HUES48 (cell line): ENCODE measurements at regions not wholly inside any gene's neighbourhood (a gene's known extent, or its start where the extent isn't known, plus 50 kb on each side); places are given as distances from the start of the nearest gene placed in this dataset.

Experiments
- H3K27ac ChIP-seq: one replicate; pipeline ENCODE4 v1.7.0; 2013; ENCODE audit warnings: low read depth, low read length, inconsistent platforms
- H3K27me3 ChIP-seq: 2 replicates; pipeline ENCODE4 v1.6.1; 2013; ENCODE audit warnings: mild to moderate bottlenecking, low read length; ENCODE audit not compliant: control insufficient read depth, insufficient read depth
- H3K36me3 ChIP-seq: 2 replicates; pipeline ENCODE4 v1.6.1; 2013; ENCODE audit warnings: low read length; ENCODE audit not compliant: control insufficient read depth, insufficient read depth
- H3K4me1 ChIP-seq: 2 replicates; pipeline ENCODE4 v1.6.1; 2013; ENCODE audit warnings: mild to moderate bottlenecking, low read length; ENCODE audit not compliant: control insufficient read depth, insufficient read depth
- H3K4me3 ChIP-seq: 2 replicates; pipeline ENCODE4 v1.5.1; 2013; ENCODE audit warnings: mild to moderate bottlenecking, low read depth, low read length
- H3K9ac ChIP-seq: 2 replicates; pipeline ENCODE4 v1.6.1; 2013; ENCODE audit warnings: mild to moderate bottlenecking, low read depth, low read length, moderate library complexity
- H3K9me3 ChIP-seq: 2 replicates; pipeline ENCODE4 v1.6.1; 2013; ENCODE audit warnings: low read length; ENCODE audit not compliant: control insufficient read depth, insufficient read depth

DNA sequence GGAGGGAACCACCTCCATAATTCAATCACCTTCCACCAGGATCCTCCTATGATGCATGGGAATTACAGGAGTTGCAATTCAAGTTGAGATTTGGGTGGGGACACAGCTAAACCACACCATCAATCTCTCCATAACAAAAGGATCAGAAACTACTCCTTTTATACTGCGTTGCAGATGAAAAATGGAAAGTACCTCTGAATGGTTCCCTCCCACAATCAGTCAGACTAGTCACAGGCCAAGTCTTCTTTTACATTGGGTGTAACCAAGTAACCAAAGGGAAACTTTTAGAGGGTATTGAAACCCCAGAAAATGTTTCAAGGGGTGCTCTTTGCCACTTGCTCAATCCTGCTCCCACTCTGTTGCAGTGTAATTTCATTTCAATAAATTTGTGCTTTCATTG is 504.3 kb upstream of the CNTN3 start:
- H3K4me3 ChIP-seq, result no peak overlapping the region
- no peak overlapping the region for H3K9ac ChIP-seq
- no peaks in the 10 kb centered on the region for H3K4me1 ChIP-seq
- no peaks in the 10 kb centered on the region for H3K27me3 ChIP-seq
- no peaks in the 10 kb centered on the region for H3K9me3 ChIP-seq
- no peaks in the 10 kb centered on the region for H3K36me3 ChIP-seq
- no peak overlapping the region for H3K27ac ChIP-seq

- no peaks in the 10 kb centered on the region for H3K4me1 ChIP-seq
- H3K27ac ChIP-seq, result no peak overlapping the region
- H3K27me3 ChIP-seq, result no peaks in the 10 kb centered on the region
- no peaks in the 10 kb centered on the region for H3K36me3 ChIP-seq
- H3K9ac ChIP-seq, result no peak overlapping the region
- H3K9me3 ChIP-seq, result no peaks in the 10 kb centered on the region
- H3K4me3 ChIP-seq, result no peak overlapping the region
Observed at GRCh38 chr3:75126556-75126955, 512.1 kb upstream of the CNTN3 start.

DNA sequence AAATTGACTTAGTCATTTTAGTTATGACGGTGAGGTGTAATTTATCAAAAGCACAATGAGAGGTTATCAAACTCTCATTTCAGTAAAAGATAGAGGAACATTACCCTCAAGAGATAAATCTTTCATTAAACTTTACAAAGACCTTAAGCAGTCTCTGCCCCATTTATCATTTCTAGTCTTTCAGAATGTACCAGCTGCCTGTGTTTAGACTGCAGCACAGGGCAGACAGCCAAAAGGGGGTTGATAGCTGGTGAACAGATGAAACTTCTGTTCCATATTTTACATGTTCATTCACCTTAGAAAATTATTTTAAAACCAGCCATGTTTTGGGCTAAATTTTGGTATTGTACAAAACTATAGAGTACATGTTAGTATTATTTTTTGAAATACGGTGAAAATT is 514.6 kb upstream of the CNTN3 start:
- Histone ChIP-seq H3K4me1 (no peaks in the 10 kb centered on the region), H3K4me3 (no peak overlapping the region), H3K9me3 (no peaks in the 10 kb centered on the region), H3K27me3 (no peaks in the 10 kb centered on the region), H3K9ac (no peak overlapping the region), H3K27ac (no peak overlapping the region), H3K36me3 (no peaks in the 10 kb centered on the region)

DNA sequence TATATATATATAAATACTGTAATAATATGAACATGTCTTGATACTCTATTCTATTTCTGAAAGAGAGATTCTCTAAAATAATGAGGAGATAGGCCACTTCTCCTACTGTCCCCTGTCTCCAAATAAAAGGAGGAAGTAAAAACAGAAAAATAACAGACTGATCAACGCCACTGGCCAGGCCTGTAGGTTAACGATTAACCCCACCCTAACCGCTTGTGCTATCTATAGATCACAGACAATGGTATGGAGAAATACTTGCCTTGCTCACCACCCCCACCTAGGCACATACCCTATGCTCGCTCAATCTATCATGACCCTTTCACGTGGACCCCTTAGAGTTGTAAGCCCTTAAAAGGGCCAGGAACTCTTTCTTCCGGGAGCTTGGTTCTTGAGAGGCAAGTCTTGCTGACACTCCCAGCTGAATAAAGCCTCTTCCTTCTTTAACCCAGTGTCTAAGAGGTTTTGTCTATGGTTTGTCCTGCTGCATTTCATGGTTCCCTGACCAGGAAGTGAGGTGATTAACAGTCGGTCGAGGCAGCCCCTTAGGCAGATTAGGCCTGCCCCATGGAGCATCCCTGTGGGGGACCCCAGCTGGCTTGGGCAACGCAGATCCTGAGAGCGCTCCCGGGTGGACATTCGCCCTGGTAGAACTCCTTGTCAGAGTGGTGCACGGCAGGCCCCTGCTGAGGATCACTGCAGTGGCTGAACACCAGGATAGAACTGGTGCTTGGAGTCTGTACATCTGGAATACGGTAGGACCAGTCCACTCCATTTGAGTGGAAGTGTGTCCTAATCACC is 521.8 kb upstream of the CNTN3 start:
- no peaks in the 10 kb centered on the region for H3K27me3 ChIP-seq
- no peak overlapping the region for H3K9ac ChIP-seq
- H3K4me1 ChIP-seq, result no peaks in the 10 kb centered on the region
- no peak overlapping the region for H3K27ac ChIP-seq
- no peak overlapping the region for H3K4me3 ChIP-seq
- H3K36me3 ChIP-seq, result no peaks in the 10 kb centered on the region
- H3K9me3 ChIP-seq, result peaks cover 8% of the 10 kb centered on the region; the same call in 1 of the 2 replicates

GRCh38 chr3:75138345-75138744 is 523.9 kb upstream of the CNTN3 start:
- Histone ChIP-seq H3K9ac (no peak overlapping the region), H3K27ac (no peak overlapping the region), H3K27me3 (no peaks in the 10 kb centered on the region), H3K4me1 (no peaks in the 10 kb centered on the region), H3K9me3 (peaks cover 8% of the 10 kb centered on the region; the same call in 1 of the 2 replicates), H3K36me3 (no peaks in the 10 kb centered on the region), H3K4me3 (no peak overlapping the region)

- H3K36me3 ChIP-seq, result no peaks in the 10 kb centered on the region
- H3K27ac ChIP-seq, result no peak overlapping the region
- peaks cover 8% of the 10 kb centered on the region; the same call in 1 of the 2 replicates for H3K9me3 ChIP-seq
- no peak overlapping the region for H3K9ac ChIP-seq
- H3K4me3 ChIP-seq, result no peak overlapping the region
- no peaks in the 10 kb centered on the region for H3K4me1 ChIP-seq
- H3K27me3 ChIP-seq, result no peaks in the 10 kb centered on the region
Observed at GRCh38 chr3:75140904-75141615, 523.1 kb upstream of the FRG2C start.

DNA sequence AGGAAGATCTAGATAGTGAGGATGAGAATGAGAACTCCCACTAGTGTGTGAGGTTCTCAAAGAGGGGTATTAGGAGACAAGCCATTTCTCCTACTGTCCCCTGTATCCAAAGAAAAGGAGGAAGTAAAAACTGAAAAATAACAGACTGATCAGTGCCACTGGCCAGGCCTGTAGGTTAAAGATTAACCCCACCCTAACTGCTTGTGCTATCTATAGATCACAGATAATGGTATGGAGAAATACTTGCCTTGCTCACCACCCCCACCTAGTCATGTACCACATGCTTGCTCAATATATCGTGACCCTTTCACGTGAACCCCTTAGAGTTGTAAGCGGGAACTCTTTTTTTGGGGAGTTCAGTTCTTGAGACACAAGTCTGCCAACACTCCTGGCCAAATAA is 519.7 kb upstream of the FRG2C start:
- Histone ChIP-seq H3K27ac (no peak overlapping the region), H3K9ac (no peak overlapping the region), H3K4me3 (no peak overlapping the region), H3K9me3 (no peaks in the 10 kb centered on the region), H3K27me3 (no peaks in the 10 kb centered on the region), H3K4me1 (no peaks in the 10 kb centered on the region), H3K36me3 (no peaks in the 10 kb centered on the region)

- Histone ChIP-seq H3K9me3 (no peaks in the 10 kb centered on the region), H3K9ac (no peak overlapping the region), H3K27me3 (no peaks in the 10 kb centered on the region), H3K4me3 (no peak overlapping the region), H3K27ac (no peak overlapping the region), H3K4me1 (no peaks in the 10 kb centered on the region), H3K36me3 (no peaks in the 10 kb centered on the region)
Observed at GRCh38 chr3:75171630-75172230, 492.4 kb upstream of the FRG2C start.

DNA sequence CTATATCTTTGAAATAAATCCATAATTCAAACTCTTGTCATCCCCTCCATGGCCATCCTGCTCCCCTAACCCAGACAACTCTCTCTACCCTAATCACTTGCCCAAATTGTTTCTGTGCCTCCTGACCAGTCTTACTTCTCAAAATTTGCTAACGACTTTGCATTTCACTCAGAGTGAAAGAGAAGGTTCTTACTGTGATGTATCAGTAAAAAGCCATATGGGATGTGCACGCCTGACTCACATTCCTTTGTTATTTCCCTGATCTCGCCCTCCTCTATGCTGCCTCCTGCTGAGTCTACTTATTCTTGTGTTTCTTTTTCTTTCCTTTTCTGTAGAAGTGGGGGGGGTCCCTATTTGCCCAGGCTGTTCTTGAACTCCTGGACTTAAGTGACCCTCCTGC is 487.2 kb upstream of the FRG2C start:
- H3K36me3 ChIP-seq, result no peaks in the 10 kb centered on the region
- H3K9me3 ChIP-seq, result no peaks in the 10 kb centered on the region
- H3K27ac ChIP-seq, result no peak overlapping the region
- no peak overlapping the region for H3K9ac ChIP-seq
- H3K4me3 ChIP-seq, result no peak overlapping the region; the same call in 1 of the 2 replicates
- 0 out of 2 replicates have a peak, but pooled peaks cover 6% of the 10 kb centered on the region for H3K4me1 ChIP-seq
- no peaks in the 10 kb centered on the region for H3K27me3 ChIP-seq

DNA sequence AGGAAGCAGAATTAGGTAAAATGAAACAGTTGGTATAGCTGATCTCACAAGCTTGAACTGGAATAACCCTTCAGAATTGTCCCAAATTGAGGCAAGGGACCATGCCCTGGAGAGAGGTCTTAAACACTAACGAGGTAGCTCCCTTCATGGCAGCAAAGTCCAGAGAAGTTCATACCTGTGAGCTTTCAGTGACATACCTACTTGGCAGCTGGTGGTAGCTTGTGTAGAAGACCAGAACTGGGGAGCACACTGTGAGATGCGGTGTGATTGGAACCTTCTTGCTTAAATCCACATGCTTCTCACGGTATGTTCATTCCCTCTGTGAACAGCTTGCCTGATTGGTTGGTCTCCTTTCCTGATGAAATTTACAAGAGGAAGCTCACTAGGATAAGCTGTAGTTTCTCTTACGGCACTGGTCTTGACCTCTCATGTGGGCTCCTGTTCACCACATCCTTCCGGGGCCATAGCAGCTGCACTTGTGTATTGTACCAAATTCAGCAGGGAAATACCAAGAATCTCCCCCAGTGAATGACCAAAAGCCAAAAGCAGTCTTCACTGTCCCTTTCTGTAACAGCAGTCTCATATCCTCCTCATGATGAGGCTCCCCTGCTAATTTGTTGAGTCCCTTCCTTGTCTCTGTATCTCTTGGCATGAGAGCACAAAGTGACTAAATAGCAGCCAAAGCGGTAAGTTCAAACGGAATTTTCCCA is 483.7 kb upstream of the FRG2C start:
- H3K9me3 ChIP-seq, result no peaks in the 10 kb centered on the region
- H3K27me3 ChIP-seq, result no peaks in the 10 kb centered on the region
- no peak overlapping the region for H3K27ac ChIP-seq
- no peak overlapping the region for H3K4me3 ChIP-seq
- no peak overlapping the region for H3K9ac ChIP-seq
- 0 out of 2 replicates have a peak, but pooled peaks cover 6% of the 10 kb centered on the region for H3K4me1 ChIP-seq
- H3K36me3 ChIP-seq, result no peaks in the 10 kb centered on the region
